B cell (primary cell): ENCODE measurements at regions not wholly inside any gene's neighbourhood (a gene's known extent, or its start where the extent isn't known, plus 50 kb on each side); places are given as distances from the start of the nearest gene placed in this dataset.

ENCODE experiments used
- ATAC-seq: fragments of 200-7000 bp; cut with Tn5 transposase; one replicate; pipeline ENCODE4 v1.10.0; 2021; ENCODE audit warnings: low read depth, mild to moderate bottlenecking, moderate number of reproducible peaks, moderate library complexity
- CTCF ChIA-PET: fragments of 350-600 bp; sonication (Branson Sonifier 250); formaldehyde crosslinking; loops from one replicate; lab custom pipeline; 2021; ENCODE audit warnings: antibody characterized with exemption, inconsistent platforms; lab: Charles Lee
- POLR2A ChIA-PET: fragments of 350-600 bp; sonication (Branson Sonifier 250); formaldehyde crosslinking; loops from one replicate; lab custom pipeline; 2021; ENCODE audit warnings: antibody characterized with exemption; lab: Charles Lee
- DNase-seq: peaks from one replicate; pipeline ENCODE4 v3.0.0; 2013
- H2AFZ ChIP-seq: 2 replicates; pipeline ENCODE4 v1.6.1; 2012; ENCODE audit warnings: mild to moderate bottlenecking, low read depth, low read length; ENCODE audit not compliant: insufficient read depth, poor library complexity, severe bottlenecking
- H3K27ac ChIP-seq, 2 donors: 1 replicate in 1 of 2; 2 replicates in 1 of 2; pipeline ENCODE4 v1.5.1; 2012 to 2013; ENCODE audit warnings: low read length in 2 of 2, mild to moderate bottlenecking in 2 of 2, moderate library complexity in 1 of 2
- H3K27me3 ChIP-seq, 4 experiments: fragments of 200-600 bp in 1 of 4; sonication (generic) in 1 of 4; replicated peaks in 1 of 4; 1 replicate in 2 of 4; 2 replicates in 2 of 4; pipeline versions ENCODE4 v1.6.1 to v1.7.0; 2013 to 2016; ENCODE audit warnings: low read length in 3 of 4, mild to moderate bottlenecking in 2 of 4, mixed read lengths in 1 of 4, moderate library complexity in 1 of 4; ENCODE audit not compliant: insufficient read depth in 4 of 4, control insufficient read depth in 3 of 4; ENCODE audit errors: control extremely low read depth in 1 of 4
- H3K36me3 ChIP-seq, 2 experiments: replicated peaks in 1 of 2; 1 replicate in 1 of 2; 2 replicates in 1 of 2; pipeline versions ENCODE4 v1.6.1 to v1.7.1; 2013; ENCODE audit warnings: low read length in 1 of 2; ENCODE audit not compliant: insufficient read depth in 2 of 2, control insufficient read depth in 1 of 2; ENCODE audit errors: control extremely low read depth in 1 of 2, extremely low read depth in 1 of 2
- H3K4me1 ChIP-seq, 2 donors: fragments of 200-600 bp in 1 of 2; sonication (generic) in 1 of 2; 1 replicate in 1 of 2; 2 replicates in 1 of 2; pipeline versions ENCODE4 v1.5.1 to v1.6.1; 2013 to 2017; ENCODE audit warnings: low read length in 2 of 2; ENCODE audit not compliant: control insufficient read depth in 2 of 2, insufficient read depth in 2 of 2
- H3K4me2 ChIP-seq: replicated peaks from 2 replicates; pipeline ENCODE3; 2012; ENCODE audit warnings: mild to moderate bottlenecking, low read depth, low read length; ENCODE audit not compliant: poor library complexity, severe bottlenecking
- H3K4me3 ChIP-seq, 5 experiments: fragments of 200-600 bp in 1 of 5; sonication (generic) in 1 of 5; 1 replicate in 3 of 5; 2 replicates in 2 of 5; pipeline versions ENCODE4 v1.5.1 to v1.7.0; 2011 to 2016; ENCODE audit warnings: low read length in 4 of 5, mild to moderate bottlenecking in 4 of 5, low read depth in 2 of 5, control low read depth in 1 of 5, moderate library complexity in 1 of 5; ENCODE audit not compliant: insufficient read depth in 1 of 5; ENCODE audit errors: control extremely low read depth in 1 of 5, extremely low read depth in 1 of 5
- H3K79me2 ChIP-seq: fragments of 200-600 bp; sonication (generic); one replicate; pipeline ENCODE4 v1.6.0; 2016; ENCODE audit warnings: low read length; ENCODE audit not compliant: control insufficient read depth, insufficient read depth
- H3K9ac ChIP-seq: fragments of 200-600 bp; sonication (generic); 2 replicates; pipeline ENCODE4 v1.6.1; 2017; ENCODE audit warnings: mild to moderate bottlenecking, low read length, moderate library complexity
- H3K9me3 ChIP-seq, 3 donors: one replicate each; pipeline versions ENCODE4 v1.6.1 to v1.7.1; 2013; ENCODE audit warnings: low read length in 2 of 3; ENCODE audit not compliant: control insufficient read depth in 2 of 3, insufficient read depth in 1 of 3; ENCODE audit errors: control extremely low read depth in 1 of 3
- H4K20me1 ChIP-seq: 2 replicates; pipeline ENCODE4 v1.6.0; 2012; ENCODE audit warnings: mild to moderate bottlenecking, low read length; ENCODE audit not compliant: insufficient read depth, control insufficient read depth, poor library complexity, severe bottlenecking
- H3K27ac Mint-ChIP-seq: one replicate; pipeline ENCODE4 v1.8.0; 2021; ENCODE audit warnings: mixed read lengths
- H3K27me3 Mint-ChIP-seq: one replicate; pipeline ENCODE4 v1.8.0; 2021; ENCODE audit warnings: mixed read lengths
- H3K4me1 Mint-ChIP-seq: one replicate; pipeline ENCODE4 v1.8.0; 2021; ENCODE audit warnings: mixed read lengths
- H3K4me3 Mint-ChIP-seq: one replicate; pipeline ENCODE4 v1.8.0; 2021; ENCODE audit warnings: mixed read lengths
- H3K9me3 Mint-ChIP-seq: one replicate; pipeline ENCODE4 v1.8.0; 2022; ENCODE audit warnings: mixed read lengths; ENCODE audit not compliant: insufficient read depth
- CTCF ChIP-seq: fragments of 200-600 bp; IDR thresholded peaks from one replicate; pipeline ENCODE4 v1.8.0; 2022; ENCODE audit warnings: antibody characterized with exemption, mild to moderate bottlenecking
- EZH2 ChIP-seq: IDR thresholded peaks from 2 replicates; pipeline ENCODE4 v1.6.1; 2012; ENCODE audit warnings: borderline replicate concordance, low read depth, mild to moderate bottlenecking, moderate library complexity, low read length; ENCODE audit not compliant: insufficient read depth, poor library complexity, severe bottlenecking
- WGBS: methylation state at CpG from one replicate; pipeline ENCODE4 v1.1.5; 2013; ENCODE audit warnings: missing lambda C conversion rate; ENCODE audit not compliant: insufficient coverage; 5-methylcytosine and 5-hydroxymethylcytosine counted together
- intact Hi-C: fragments of 100-400 bp; cut with micrococcal nuclease; formaldehyde crosslinking; loops from one replicate; pipeline ENCODE4 v1.10.0; 2022

DNA sequence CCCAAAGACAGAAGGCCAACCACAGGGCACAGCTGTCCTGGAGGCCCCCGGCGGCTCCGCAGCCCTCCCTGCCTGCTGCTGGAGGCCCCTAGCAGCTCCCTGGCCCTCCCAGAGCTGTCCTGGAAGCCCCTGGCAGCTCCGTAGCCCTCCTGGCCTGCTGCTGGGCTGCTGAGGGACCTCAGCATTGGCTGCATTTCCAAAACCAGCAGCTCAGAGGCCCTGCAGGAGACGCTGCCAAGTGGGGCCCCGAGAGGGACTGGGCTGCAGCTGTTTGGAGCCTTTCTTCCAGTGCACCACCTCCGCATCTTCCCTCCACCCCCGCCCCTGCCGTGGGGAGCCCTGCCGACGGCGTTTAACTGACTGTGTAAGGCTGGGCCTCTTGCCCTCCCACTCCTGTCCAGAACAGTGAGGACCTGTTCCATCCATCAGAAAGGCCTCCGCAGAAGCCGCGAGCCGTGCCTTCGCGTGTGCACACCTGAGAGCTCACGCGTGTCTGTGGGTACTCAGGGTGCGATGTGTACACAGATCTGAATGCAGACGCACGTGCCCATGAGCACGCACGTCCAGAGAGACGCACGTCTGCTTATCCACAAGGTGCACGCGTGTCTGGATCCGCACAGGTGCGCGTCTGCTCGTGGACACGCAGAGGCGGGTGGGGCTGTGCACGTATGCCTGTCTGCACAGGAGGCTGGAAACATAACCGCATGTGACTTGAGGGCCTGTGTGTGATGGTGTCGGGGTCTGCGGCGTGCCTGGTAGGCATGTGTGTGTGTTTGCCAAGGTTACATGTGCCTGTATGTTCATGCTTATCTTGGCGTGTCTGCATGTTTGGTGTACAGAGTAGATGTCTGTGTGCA lies 57.0 kb upstream of the FBRSL1 start:
- Histone ChIP-seq H3K4me2 (peak overlapping the region; percentile 67), H3K79me2 (peaks cover 2% of the 10 kb centered on the region), H3K27me3 (peaks cover 0 to 4% (median 2%) of the 10 kb centered on the region in 4 experiments), H4K20me1 (no peaks in the 10 kb centered on the region), H3K36me3 (no peaks in the 10 kb centered on the region), H3K9ac (no peak overlapping the region), H3K9me3 (peaks cover 0 to 15% (median 3%) of the 10 kb centered on the region in 3 donors), H3K4me1 (peaks cover 73 to 85% of the 10 kb centered on the region in 2 donors), H2AFZ (peak overlapping the region; percentile 13), H3K27ac (no peak overlapping the region), H3K4me3 (no peak overlapping the region)
- WGBS: 83% methylated on average over 41 of the region's 41 CpGs
- DNase-seq: no peak
- Mint-ChIP-seq H3K4me1 (peaks cover 69% of the 10 kb centered on the region), H3K9me3 (no peaks in the 10 kb centered on the region), H3K27me3 (no peaks in the 10 kb centered on the region), H3K27ac (peak overlapping the region; percentile 70), H3K4me3 (peak overlapping the region; percentile 62)
- CTCF ChIA-PET: interaction anchor here (1.2 kb wide), 1 partner anchor 91 kb away, joined by 3 read pairs; no protein-coding TSS in a partner anchor
- TF ChIP-seq EZH2 (no peak), CTCF (no peak)
- POLR2A ChIA-PET: interaction anchor here (1.0 to 1.5 kb wide), 2 partner anchors 33 to 44 kb away, joined by 3 to 6 read pairs; no protein-coding TSS in a partner anchor
- ATAC-seq: no peak
- intact Hi-C loops: loop anchor here (5.0 kb wide), 1 partner anchor 34 kb away; no protein-coding TSS in a partner anchor
